ENCODE measurements at regions not wholly inside any gene's neighbourhood (a gene's known extent, or its start where the extent isn't known, plus 50 kb on each side); places are given as distances from the start of the nearest gene placed in this dataset.
"Not testable (repeated sequence)": the region's sequence is repeated elsewhere in the genome, so short reads cannot be mapped to it uniquely, and the experiment has no call there.

- Histone ChIP-seq H3K4me1 (ENCODE audit: insufficient read depth, low read length) (no peaks in the 10 kb centered on the region), H3K27ac (ENCODE audit: low read depth, low read length) (no peak overlapping the region), H3K27me3 (ENCODE audit: insufficient read depth, low read length) (peaks cover 10% of the 10 kb centered on the region), H3K4me3 (ENCODE audit: insufficient read depth, low read length) (no peak overlapping the region), H4K20me1 (ENCODE audit: insufficient read depth, low read length) (no peaks in the 10 kb centered on the region), H3K79me2 (ENCODE audit: insufficient read depth, low read length) (no peaks in the 10 kb centered on the region), H3K4me2 (ENCODE audit: insufficient read depth, low read length) (no peak overlapping the region), H3K36me3 (ENCODE audit: insufficient read depth, low read length) (no peaks in the 10 kb centered on the region), H3K9me3 (ENCODE audit: low read depth, low read length) (no peaks in the 10 kb centered on the region), H2AFZ (ENCODE audit: low read length) (no peak overlapping the region)
- TF ChIP-seq, protein P1, sequence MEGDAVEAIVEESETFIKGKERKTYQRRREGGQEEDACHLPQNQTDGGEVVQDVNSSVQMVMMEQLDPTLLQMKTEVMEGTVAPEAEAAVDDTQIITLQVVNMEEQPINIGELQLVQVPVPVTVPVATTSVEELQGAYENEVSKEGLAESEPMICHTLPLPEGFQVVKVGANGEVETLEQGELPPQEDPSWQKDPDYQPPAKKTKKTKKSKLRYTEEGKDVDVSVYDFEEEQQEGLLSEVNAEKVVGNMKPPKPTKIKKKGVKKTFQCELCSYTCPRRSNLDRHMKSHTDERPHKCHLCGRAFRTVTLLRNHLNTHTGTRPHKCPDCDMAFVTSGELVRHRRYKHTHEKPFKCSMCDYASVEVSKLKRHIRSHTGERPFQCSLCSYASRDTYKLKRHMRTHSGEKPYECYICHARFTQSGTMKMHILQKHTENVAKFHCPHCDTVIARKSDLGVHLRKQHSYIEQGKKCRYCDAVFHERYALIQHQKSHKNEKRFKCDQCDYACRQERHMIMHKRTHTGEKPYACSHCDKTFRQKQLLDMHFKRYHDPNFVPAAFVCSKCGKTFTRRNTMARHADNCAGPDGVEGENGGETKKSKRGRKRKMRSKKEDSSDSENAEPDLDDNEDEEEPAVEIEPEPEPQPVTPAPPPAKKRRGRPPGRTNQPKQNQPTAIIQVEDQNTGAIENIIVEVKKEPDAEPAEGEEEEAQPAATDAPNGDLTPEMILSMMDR (IDR thresholded peaks at IDR 0.05; ENCODE audit: extremely low read depth, low read depth, low read length), result no peak
- DNase-seq (ENCODE audit: insufficient read length, low spot score, missing footprints), result no peak
These were observed 106.2 kb downstream of the KCNJ12 start for GRCh38 chr17:21482189-21482865.

DNA sequence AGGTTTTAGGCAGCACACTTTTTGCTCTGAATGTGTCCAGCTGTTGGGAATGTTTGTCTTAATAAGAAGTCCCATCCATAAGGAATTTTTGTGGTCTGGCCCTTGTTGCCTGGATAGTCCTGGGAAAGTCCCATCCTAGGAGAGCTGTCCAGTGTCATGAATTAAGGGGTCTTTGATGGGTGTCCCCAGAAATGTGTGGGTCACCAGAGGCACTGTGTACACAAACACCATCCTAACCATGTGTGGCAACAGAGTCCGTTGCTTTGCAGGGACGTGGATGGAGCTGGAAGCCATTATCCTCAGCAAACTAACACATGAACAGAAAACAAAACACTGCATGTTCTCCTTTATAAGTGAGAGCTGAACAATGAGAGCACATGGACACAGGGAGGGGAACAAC lies 111.9 kb downstream of the KCNJ12 start:
- not testable (repeated sequence) for H2AFZ ChIP-seq (ENCODE audit: low read length); H3K27me3 ChIP-seq (ENCODE audit: insufficient read depth, low read length)

DNA sequence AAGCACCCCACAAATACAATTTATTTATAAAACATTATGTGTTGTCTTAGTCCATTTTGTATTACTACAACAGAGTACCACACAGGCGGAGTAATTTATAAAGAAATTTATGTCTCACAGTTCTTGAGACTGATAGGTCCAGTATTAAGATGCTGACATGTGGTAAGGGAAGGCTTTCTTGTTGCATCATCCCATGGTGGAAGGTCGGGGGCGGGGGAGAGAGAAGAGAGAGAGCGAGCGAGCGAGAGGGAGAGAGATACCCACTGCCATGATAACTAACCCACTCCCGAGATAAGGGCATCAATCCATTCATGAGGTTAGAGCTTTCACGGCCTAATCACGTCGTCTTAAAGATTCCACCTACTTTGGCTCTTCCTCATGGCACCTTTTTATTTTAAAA lies 117.8 kb downstream of the KCNJ12 start:
- Histone ChIP-seq H3K36me3 (ENCODE audit: insufficient read depth, low read length) (no peaks in the 10 kb centered on the region), H3K4me3 (ENCODE audit: insufficient read depth, low read length) (no peak overlapping the region), H3K4me1 (ENCODE audit: insufficient read depth, low read length) (no peaks in the 10 kb centered on the region), H3K4me2 (ENCODE audit: insufficient read depth, low read length) (no peak overlapping the region), H2AFZ (ENCODE audit: low read length) (no peak overlapping the region), H3K79me2 (ENCODE audit: insufficient read depth, low read length) (no peaks in the 10 kb centered on the region), H3K9me3 (ENCODE audit: low read depth, low read length) (no peaks in the 10 kb centered on the region), H4K20me1 (ENCODE audit: insufficient read depth, low read length) (no peaks in the 10 kb centered on the region), H3K27me3 (ENCODE audit: insufficient read depth, low read length) (peaks cover 12% of the 10 kb centered on the region), H3K27ac (ENCODE audit: low read depth, low read length) (no peak overlapping the region)
- no peak for DNase-seq (ENCODE audit: insufficient read length, low spot score, missing footprints)
- TF ChIP-seq, protein P1 (IDR thresholded peaks at IDR 0.05; ENCODE audit: extremely low read depth, low read depth, low read length), result no peak

More for the DNA sequence above, 111.9 kb downstream of the KCNJ12 start:
- H3K36me3 ChIP-seq (ENCODE audit: insufficient read depth, low read length); H3K4me1 ChIP-seq (ENCODE audit: insufficient read depth, low read length); H3K9me3 ChIP-seq (ENCODE audit: low read depth, low read length); H3K79me2 ChIP-seq (ENCODE audit: insufficient read depth, low read length); H3K27ac ChIP-seq (ENCODE audit: low read depth, low read length); DNase-seq (ENCODE audit: insufficient read length, low spot score, missing footprints); H4K20me1 ChIP-seq (ENCODE audit: insufficient read depth, low read length); H3K4me2 ChIP-seq (ENCODE audit: insufficient read depth, low read length); H3K4me3 ChIP-seq (ENCODE audit: insufficient read depth, low read length): not testable (repeated sequence)

GRCh38 chr17:21495281-21495680 lies 119.1 kb downstream of the KCNJ12 start:
- TF ChIP-seq, protein P1 (IDR thresholded peaks at IDR 0.05; ENCODE audit: extremely low read depth, low read depth, low read length), result no peak
- DNase-seq (ENCODE audit: insufficient read length, low spot score, missing footprints), result no peak
- no peak overlapping the region for H3K4me3 ChIP-seq (ENCODE audit: insufficient read depth, low read length)
- H3K79me2 ChIP-seq (ENCODE audit: insufficient read depth, low read length), result no peaks in the 10 kb centered on the region
- no peaks in the 10 kb centered on the region for H3K4me1 ChIP-seq (ENCODE audit: insufficient read depth, low read length)
- no peak overlapping the region for H3K27ac ChIP-seq (ENCODE audit: low read depth, low read length)
- no peak overlapping the region for H3K4me2 ChIP-seq (ENCODE audit: insufficient read depth, low read length)
- H3K36me3 ChIP-seq (ENCODE audit: insufficient read depth, low read length), result no peaks in the 10 kb centered on the region
- H3K27me3 ChIP-seq (ENCODE audit: insufficient read depth, low read length), result peaks cover 21% of the 10 kb centered on the region
- H4K20me1 ChIP-seq (ENCODE audit: insufficient read depth, low read length), result no peaks in the 10 kb centered on the region
- H2AFZ ChIP-seq (ENCODE audit: low read length), result no peak overlapping the region
- no peaks in the 10 kb centered on the region for H3K9me3 ChIP-seq (ENCODE audit: low read depth, low read length)
